HEK293T (cell line): ENCODE measurements at regions not wholly inside any gene's neighbourhood (a gene's known extent, or its start where the extent isn't known, plus 50 kb on each side); places are given as distances from the start of the nearest gene placed in this dataset.

Experiments
- CTCF ChIA-PET: fragments of 350-600 bp; formaldehyde crosslinking; extraction: SDS; loops from one replicate; lab custom pipeline; 2021; ENCODE audit warnings: antibody characterized with exemption, inconsistent platforms; lab: Yijun Ruan, JAX
- POLR2A ChIA-PET: fragments of 350-600 bp; formaldehyde crosslinking; extraction: SDS; loops from one replicate; lab custom pipeline; 2020; ENCODE audit warnings: antibody characterized with exemption, inconsistent platforms; lab: Yijun Ruan, JAX
- DNase-seq: peaks from one replicate; pipeline ENCODE4 v3.0.0; 2012; ENCODE audit warnings: mixed read lengths; ENCODE audit errors: extremely low spot score
- ARNT ChIP-seq: fragments of 450-650 bp; IDR thresholded peaks from 2 replicates; pipeline ENCODE4 v1.6.1; 2017; ENCODE audit warnings: mild to moderate bottlenecking
- BHLHE40 ChIP-seq: fragments of 450-650 bp; IDR thresholded peaks from 2 replicates; pipeline ENCODE4 v1.6.1; 2016; ENCODE audit warnings: mild to moderate bottlenecking, moderate library complexity, borderline replicate concordance
- CTBP1 ChIP-seq: fragments of 450-650 bp; IDR thresholded peaks from 2 replicates; pipeline ENCODE4 v1.6.1; 2016; ENCODE audit warnings: borderline replicate concordance
- ELF4 ChIP-seq: fragments of 450-650 bp; IDR thresholded peaks from 2 replicates; pipeline ENCODE4 v1.6.1; 2017; ENCODE audit warnings: antibody characterized with exemption
- FOXA1 ChIP-seq: fragments of 450-650 bp; IDR thresholded peaks from 2 replicates; pipeline ENCODE4 v1.6.1; 2016; ENCODE audit warnings: mild to moderate bottlenecking
- FOXK2 ChIP-seq: fragments of 450-650 bp; IDR thresholded peaks from 2 replicates; pipeline ENCODE4 v1.6.1; 2016; ENCODE audit warnings: mild to moderate bottlenecking
- FOXM1 ChIP-seq: fragments of 450-650 bp; IDR thresholded peaks from 2 replicates; pipeline ENCODE4 v1.6.1; 2017; ENCODE audit warnings: mild to moderate bottlenecking, borderline replicate concordance
- HDGF ChIP-seq: fragments of 450-650 bp; IDR thresholded peaks from 2 replicates; pipeline ENCODE4 v1.6.1; 2017; ENCODE audit warnings: antibody characterized with exemption, borderline replicate concordance
- L3MBTL2 ChIP-seq: fragments of 450-650 bp; conservative IDR thresholded peaks from 2 replicates; pipeline ENCODE4 v1.6.1; 2016; ENCODE audit warnings: mild to moderate bottlenecking
- LEF1 ChIP-seq: fragments of 450-650 bp; IDR thresholded peaks from 2 replicates; pipeline ENCODE4 v1.6.1; 2017; ENCODE audit warnings: mild to moderate bottlenecking, borderline replicate concordance
- NFRKB ChIP-seq: fragments of 450-650 bp; IDR thresholded peaks from 2 replicates; pipeline ENCODE4 v1.6.1; 2016; ENCODE audit warnings: mild to moderate bottlenecking, moderate library complexity
- SP1 ChIP-seq: fragments of 450-650 bp; IDR thresholded peaks from 2 replicates; pipeline ENCODE4 v1.6.1; 2017
- SUZ12 ChIP-seq: fragments of 450-650 bp; IDR thresholded peaks from 2 replicates; pipeline ENCODE4 v1.6.1; 2016; ENCODE audit warnings: mild to moderate bottlenecking
- TARDBP ChIP-seq: fragments of 450-650 bp; IDR thresholded peaks from 2 replicates; pipeline ENCODE4 v1.6.1; 2016
- ZNF384 ChIP-seq: fragments of 450-650 bp; IDR thresholded peaks from 2 replicates; pipeline ENCODE4 v1.6.1; 2016
- TF ChIP-seq, protein P1 (sequence below): fragments of 450-650 bp; IDR thresholded peaks from 2 replicates; pipeline ENCODE4 v1.6.1; 2016

DNA sequence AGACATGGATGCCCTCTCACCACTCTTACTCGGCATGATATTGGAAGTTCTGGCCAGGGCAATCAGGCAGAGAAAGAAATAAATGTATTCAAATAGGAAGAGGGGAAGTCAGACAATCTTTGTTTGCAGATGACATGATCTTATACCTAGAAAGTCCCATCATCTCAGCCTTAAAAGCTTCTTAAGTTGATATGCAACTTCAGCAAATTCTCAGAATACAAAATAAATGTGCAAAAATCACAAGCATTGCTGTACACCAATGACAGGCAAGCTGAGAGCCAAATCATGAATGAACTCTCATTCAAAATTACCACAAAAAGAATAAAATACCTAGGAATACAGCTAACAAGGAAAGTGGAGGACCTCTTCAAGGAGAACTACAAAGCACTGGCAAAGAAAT, 2190.4 kb downstream of the MAT2B start:
- CTCF ChIA-PET: no interaction called here

DNA sequence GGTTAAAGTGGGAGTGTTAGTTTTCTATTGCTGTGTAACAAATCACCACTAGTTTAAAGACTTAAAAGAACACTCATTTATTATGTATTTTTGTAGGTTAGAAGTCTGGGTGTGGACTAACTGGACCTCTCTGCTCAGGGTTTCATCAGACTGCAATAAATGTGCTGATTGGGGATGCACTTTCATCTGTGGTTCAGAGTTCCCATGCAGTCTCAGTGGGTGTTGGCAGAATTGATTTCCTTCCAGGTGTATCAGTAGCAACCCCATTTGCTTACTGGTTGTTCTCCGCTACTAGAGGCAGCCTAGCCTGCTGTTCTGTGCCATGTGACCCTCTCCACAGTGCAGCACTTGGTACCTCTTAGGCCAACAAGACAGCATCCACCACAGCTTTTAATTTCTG, 2200.5 kb downstream of the MAT2B start:
- TF ChIP-seq FOXM1: no peak
- TF ChIP-seq SUZ12: no peak
- TF ChIP-seq FOXA1: no peak
- TF ChIP-seq BHLHE40: no peak
- no peak for TF ChIP-seq FOXK2
- TF ChIP-seq TARDBP: no peak
- no peak for TF ChIP-seq ZNF384
- TF ChIP-seq LEF1: no peak
- no peak for TF ChIP-seq NFRKB
- no peak for TF ChIP-seq ARNT
- TF ChIP-seq CTBP1: no peak
- TF ChIP-seq L3MBTL2: no peak
- no peak for TF ChIP-seq HDGF
- no peak for TF ChIP-seq ELF4
- TF ChIP-seq SP1: no peak
- CTCF ChIA-PET: no interaction called here
- no peak for DNase-seq
- POLR2A ChIA-PET: no interaction called here

More for the DNA sequence above, 2190.4 kb downstream of the MAT2B start:
- DNase-seq: no peak
- POLR2A ChIA-PET: no interaction called here
- TF ChIP-seq L3MBTL2 (no peak), FOXA1 (no peak), TARDBP (no peak), CTBP1 (no peak), FOXK2 (no peak), SP1 (no peak), ARNT (no peak), SUZ12 (no peak), BHLHE40 (no peak), NFRKB (no peak), LEF1 (no peak), ELF4 (no peak), ZNF384 (no peak), FOXM1 (no peak), HDGF (no peak)
- TF ChIP-seq, protein P1, sequence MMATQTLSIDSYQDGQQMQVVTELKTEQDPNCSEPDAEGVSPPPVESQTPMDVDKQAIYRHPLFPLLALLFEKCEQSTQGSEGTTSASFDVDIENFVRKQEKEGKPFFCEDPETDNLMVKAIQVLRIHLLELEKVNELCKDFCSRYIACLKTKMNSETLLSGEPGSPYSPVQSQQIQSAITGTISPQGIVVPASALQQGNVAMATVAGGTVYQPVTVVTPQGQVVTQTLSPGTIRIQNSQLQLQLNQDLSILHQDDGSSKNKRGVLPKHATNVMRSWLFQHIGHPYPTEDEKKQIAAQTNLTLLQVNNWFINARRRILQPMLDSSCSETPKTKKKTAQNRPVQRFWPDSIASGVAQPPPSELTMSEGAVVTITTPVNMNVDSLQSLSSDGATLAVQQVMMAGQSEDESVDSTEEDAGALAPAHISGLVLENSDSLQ: no peak

DNA sequence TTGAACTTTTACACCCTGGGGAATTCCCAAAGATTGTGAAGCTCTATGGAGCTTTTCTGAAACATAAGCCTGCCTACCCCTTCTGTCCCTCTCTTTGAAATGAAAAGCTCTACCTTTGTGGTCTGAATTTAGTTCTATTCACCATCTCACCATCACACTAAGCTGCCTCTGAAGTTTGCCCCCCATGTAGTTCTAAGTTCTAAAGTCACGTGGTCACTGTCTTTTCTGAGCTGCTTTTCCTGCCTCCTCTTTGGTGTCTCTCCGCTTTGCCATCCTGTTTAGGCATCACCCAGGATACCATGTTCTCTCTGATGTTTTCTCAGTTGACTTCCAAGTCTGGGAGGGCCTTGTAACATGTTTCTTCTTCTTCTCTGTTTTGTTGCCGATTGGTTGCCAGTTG, 2206.6 kb downstream of the MAT2B start:
- DNase-seq: no peak
- CTCF ChIA-PET: no interaction called here
- POLR2A ChIA-PET: no interaction called here
- TF ChIP-seq ELF4: no peak
- no peak for TF ChIP-seq FOXM1
- TF ChIP-seq HDGF: no peak
- no peak for TF ChIP-seq LEF1
- TF ChIP-seq SUZ12: no peak
- TF ChIP-seq NFRKB: no peak
- no peak for TF ChIP-seq BHLHE40
- TF ChIP-seq, protein P1: no peak
- no peak for TF ChIP-seq CTBP1
- TF ChIP-seq TARDBP: no peak
- no peak for TF ChIP-seq FOXK2
- no peak for TF ChIP-seq L3MBTL2
- TF ChIP-seq FOXA1: no peak
- no peak for TF ChIP-seq ARNT
- no peak for TF ChIP-seq SP1
- no peak for TF ChIP-seq ZNF384

DNA sequence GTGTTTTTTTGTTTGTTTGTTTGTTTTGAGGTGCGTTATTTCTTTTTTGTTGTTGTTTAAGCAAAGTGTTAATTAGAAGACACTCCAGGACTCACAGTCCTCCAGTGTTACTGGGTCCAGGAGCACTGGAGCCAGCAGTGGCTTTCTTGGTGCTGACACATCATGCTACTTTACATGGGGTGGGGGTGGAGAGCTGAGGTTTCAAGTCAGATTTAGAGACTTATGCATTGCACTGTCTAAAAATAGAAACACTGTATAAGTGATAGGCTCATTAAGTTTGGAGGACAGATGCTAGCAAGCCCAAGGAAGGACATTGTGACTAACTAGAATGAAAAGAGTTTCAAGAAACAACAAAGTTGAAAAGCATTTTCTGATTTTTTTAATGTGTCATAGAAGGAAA, 2209.2 kb downstream of the MAT2B start:
- ChIA-PET CTCF (no interaction called here), POLR2A (no interaction called here)
- no peak for DNase-seq
- TF ChIP-seq FOXA1 (no peak), LEF1 (no peak)

DNA sequence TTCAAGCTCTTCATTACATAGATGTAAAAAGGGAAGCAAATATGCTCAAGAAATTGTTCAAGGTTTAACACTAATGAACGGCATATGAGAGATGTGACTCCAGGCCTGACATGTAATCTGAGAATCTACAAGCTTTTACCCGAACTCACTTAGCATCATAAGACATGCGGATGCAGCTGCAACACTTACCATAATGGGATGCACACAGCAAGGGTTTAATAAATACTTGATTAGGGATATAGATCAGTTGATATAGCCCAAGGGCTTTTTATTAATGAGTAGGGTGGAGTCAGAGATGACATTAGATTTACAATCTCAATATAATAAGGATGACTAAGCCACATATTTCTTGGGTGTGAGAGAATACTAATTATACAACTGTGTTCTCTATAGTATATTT, 2215.5 kb downstream of the MAT2B start:
- DNase-seq: no peak
- ChIA-PET CTCF (no interaction called here), POLR2A (no interaction called here)
- TF ChIP-seq, protein P1: no peak
- TF ChIP-seq HDGF (no peak), LEF1 (no peak), ARNT (no peak), NFRKB (no peak), ZNF384 (no peak), FOXK2 (no peak), TARDBP (no peak), BHLHE40 (no peak), FOXM1 (no peak), FOXA1 (no peak), SP1 (no peak), L3MBTL2 (no peak), CTBP1 (no peak)

DNA sequence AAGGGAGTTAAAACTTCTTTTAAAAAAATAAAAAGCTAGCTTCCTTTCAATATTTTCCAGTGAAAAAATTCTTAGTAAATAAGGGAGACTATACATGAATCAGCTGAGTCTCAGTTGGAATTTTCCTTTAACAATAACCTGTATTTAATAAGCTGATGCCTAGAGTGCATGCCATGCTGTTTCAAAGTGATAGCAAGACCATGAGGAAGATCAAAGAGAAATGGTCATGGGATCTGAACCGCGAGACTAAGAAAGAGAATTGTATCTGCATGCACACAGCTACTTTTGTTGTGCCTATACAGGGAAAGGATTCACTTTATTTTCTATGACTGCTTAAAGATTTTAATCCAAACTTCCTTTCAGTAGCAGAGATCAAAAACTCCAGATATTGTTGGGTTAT, 2217.0 kb downstream of the MAT2B start:
- CTCF ChIA-PET: no interaction called here
- POLR2A ChIA-PET: no interaction called here
- no peak for DNase-seq
- TF ChIP-seq NFRKB (no peak), HDGF (no peak), ELF4 (no peak), SUZ12 (no peak)

DNA sequence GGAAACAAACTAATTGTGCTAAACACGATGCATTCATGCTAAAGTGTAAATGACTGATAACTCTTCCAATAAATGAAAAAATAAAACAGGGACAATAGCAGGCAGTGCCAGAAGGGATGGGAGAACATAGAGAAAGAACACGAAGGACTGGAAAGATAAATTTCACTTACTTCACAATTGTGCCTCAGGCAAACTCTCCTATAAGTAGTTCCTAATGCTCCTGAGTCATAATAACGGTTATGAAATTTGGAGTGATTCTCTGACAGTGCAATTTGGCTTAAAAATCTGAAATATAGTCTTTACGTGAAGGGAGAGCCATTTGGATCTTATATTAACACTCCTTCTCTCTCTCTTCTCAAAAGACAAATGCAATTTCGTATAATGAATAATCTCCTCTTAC, 2218.5 kb downstream of the MAT2B start:
- TF ChIP-seq ELF4 (no peak), FOXM1 (no peak), L3MBTL2 (no peak), CTBP1 (no peak), LEF1 (no peak), TARDBP (no peak)
- CTCF ChIA-PET: no interaction called here
- POLR2A ChIA-PET: no interaction called here
- DNase-seq: no peak
